WTC11 (cell line): ENCODE measurements at regions not wholly inside any gene's neighbourhood (a gene's known extent, or its start where the extent isn't known, plus 50 kb on each side); places are given as distances from the start of the nearest gene placed in this dataset.

Source experiments
- ATAC-seq: fragments of 200-7000 bp; cut with Tn5 transposase; 2 replicates; pipeline ENCODE4 v1.10.0; 2021; ENCODE audit warnings: mild to moderate bottlenecking, moderate library complexity
- CTCF ChIA-PET: fragments of 300-600 bp; sonication (Branson Sonifier 250); formaldehyde crosslinking; loops from one replicate; lab custom pipeline; 2021; ENCODE audit warnings: antibody characterized with exemption; lab: Charles Lee
- POLR2A ChIA-PET: fragments of 350-600 bp; sonication (Branson Sonifier 250); formaldehyde crosslinking; loops from one replicate; lab custom pipeline; 2021; ENCODE audit warnings: antibody characterized with exemption; lab: Charles Lee
- DNase-seq: peaks from one replicate; pipeline ENCODE4 v3.0.0; 2021; ENCODE audit warnings: low spot score
- H3K27ac Mint-ChIP-seq: 2 replicates; pipeline ENCODE4 v1.8.0; 2021; ENCODE audit warnings: mixed read lengths
- H3K27me3 Mint-ChIP-seq: 2 replicates; pipeline ENCODE4 v1.8.0; 2021; ENCODE audit warnings: low read depth, mild to moderate bottlenecking, moderate library complexity, mixed read lengths
- H3K36me3 Mint-ChIP-seq: 2 replicates; pipeline ENCODE4 v1.8.0; 2021; ENCODE audit warnings: mixed read lengths
- H3K4me1 Mint-ChIP-seq: 2 replicates; pipeline ENCODE4 v1.8.0; 2022; ENCODE audit warnings: mixed read lengths
- H3K4me3 Mint-ChIP-seq: 2 replicates; pipeline ENCODE4 v1.8.0; 2021; ENCODE audit warnings: mild to moderate bottlenecking, moderate library complexity, mixed read lengths
- H3K9me3 Mint-ChIP-seq: 2 replicates; pipeline ENCODE4 v1.8.0; 2021; ENCODE audit warnings: mixed read lengths
- AFF4 ChIP-seq: sonication (generic); formaldehyde crosslinking; IDR thresholded peaks from 2 replicates; pipeline ENCODE4 v1.8.1; 2023; ENCODE audit warnings: mild to moderate bottlenecking, missing genetic modification reagents, borderline replicate concordance
- IRF2 ChIP-seq: sonication (generic); formaldehyde crosslinking; IDR thresholded peaks from 2 replicates; pipeline ENCODE4 v1.8.0; 2022; ENCODE audit warnings: low read depth, missing genetic modification reagents, borderline replicate concordance
- KAT7 ChIP-seq: sonication (generic); formaldehyde crosslinking; IDR thresholded peaks from 2 replicates; pipeline ENCODE4 v1.8.1; 2023; ENCODE audit warnings: missing genetic modification reagents, mild to moderate bottlenecking, borderline replicate concordance
- MYBL2 ChIP-seq: sonication (generic); formaldehyde crosslinking; IDR thresholded peaks from 2 replicates; pipeline ENCODE4 v1.8.1; 2023; ENCODE audit warnings: mild to moderate bottlenecking, moderate library complexity, missing genetic modification reagents
- NFE2L1 ChIP-seq: sonication (generic); formaldehyde crosslinking; IDR thresholded peaks from 2 replicates; pipeline ENCODE4 v1.8.1; 2023; ENCODE audit warnings: missing genetic modification reagents
- NR1H2 ChIP-seq: sonication (generic); formaldehyde crosslinking; IDR thresholded peaks from 2 replicates; pipeline ENCODE4 v1.9.0; 2021; ENCODE audit warnings: mild to moderate bottlenecking, moderate library complexity, missing genetic modification reagents
- RORB ChIP-seq: fragments of 250-450 bp; sonication (Bioruptor Pico); IDR thresholded peaks from 2 replicates; pipeline ENCODE4 v1.9.0; 2021; ENCODE audit warnings: mild to moderate bottlenecking
- TEAD1 ChIP-seq: sonication (generic); formaldehyde crosslinking; IDR thresholded peaks from 2 replicates; pipeline ENCODE4 v1.8.0; 2022; ENCODE audit warnings: mild to moderate bottlenecking, missing genetic modification reagents
- TP53 ChIP-seq: sonication (generic); formaldehyde crosslinking; IDR thresholded peaks from 2 replicates; pipeline ENCODE4 v1.8.1; 2023; ENCODE audit warnings: mild to moderate bottlenecking, missing genetic modification reagents
- ZNF138 ChIP-seq: sonication (generic); formaldehyde crosslinking; conservative IDR thresholded peaks from 2 replicates; pipeline ENCODE4 v1.8.1; 2022; ENCODE audit warnings: mild to moderate bottlenecking, moderate library complexity, missing genetic modification reagents
- ZNF263 ChIP-seq: sonication (generic); formaldehyde crosslinking; IDR thresholded peaks from 2 replicates; pipeline ENCODE4 v1.8.1; 2022; ENCODE audit warnings: low read depth, mild to moderate bottlenecking, moderate library complexity, missing genetic modification reagents
- ZNF532 ChIP-seq: fragments of 250-450 bp; sonication (Bioruptor Pico); IDR thresholded peaks from 2 replicates; pipeline ENCODE4 v1.9.0; 2021; ENCODE audit warnings: mild to moderate bottlenecking, borderline replicate concordance
- TF ChIP-seq, protein P1 (sequence below): fragments of 200-600 bp; IDR thresholded peaks from 2 replicates; pipeline ENCODE4 v1.8.0; 2022; ENCODE audit warnings: antibody characterized with exemption
- TF ChIP-seq, protein P2 (sequence below): sonication (generic); formaldehyde crosslinking; IDR thresholded peaks from 2 replicates; pipeline ENCODE4 v1.8.1; 2023; ENCODE audit warnings: mild to moderate bottlenecking, moderate library complexity, missing genetic modification reagents
- TF ChIP-seq, protein P3 (sequence below): sonication (generic); formaldehyde crosslinking; IDR thresholded peaks from 2 replicates; pipeline ENCODE4 v1.8.1; 2023; ENCODE audit warnings: mild to moderate bottlenecking, missing genetic modification reagents
- TF ChIP-seq, protein P4 (sequence below): sonication (generic); formaldehyde crosslinking; IDR thresholded peaks from 2 replicates; pipeline ENCODE4 v1.8.0; 2022; ENCODE audit warnings: mild to moderate bottlenecking, missing genetic modification reagents

GRCh38 chr19:30076101-30076551, 134.1 kb downstream of the URI1 start (continued):
- TF ChIP-seq AFF4 (no peak), RORB (no peak), ZNF138 (no peak), ZNF532 (CRISPR knock-in tag) (no peak)
- TF ChIP-seq, protein P1, sequence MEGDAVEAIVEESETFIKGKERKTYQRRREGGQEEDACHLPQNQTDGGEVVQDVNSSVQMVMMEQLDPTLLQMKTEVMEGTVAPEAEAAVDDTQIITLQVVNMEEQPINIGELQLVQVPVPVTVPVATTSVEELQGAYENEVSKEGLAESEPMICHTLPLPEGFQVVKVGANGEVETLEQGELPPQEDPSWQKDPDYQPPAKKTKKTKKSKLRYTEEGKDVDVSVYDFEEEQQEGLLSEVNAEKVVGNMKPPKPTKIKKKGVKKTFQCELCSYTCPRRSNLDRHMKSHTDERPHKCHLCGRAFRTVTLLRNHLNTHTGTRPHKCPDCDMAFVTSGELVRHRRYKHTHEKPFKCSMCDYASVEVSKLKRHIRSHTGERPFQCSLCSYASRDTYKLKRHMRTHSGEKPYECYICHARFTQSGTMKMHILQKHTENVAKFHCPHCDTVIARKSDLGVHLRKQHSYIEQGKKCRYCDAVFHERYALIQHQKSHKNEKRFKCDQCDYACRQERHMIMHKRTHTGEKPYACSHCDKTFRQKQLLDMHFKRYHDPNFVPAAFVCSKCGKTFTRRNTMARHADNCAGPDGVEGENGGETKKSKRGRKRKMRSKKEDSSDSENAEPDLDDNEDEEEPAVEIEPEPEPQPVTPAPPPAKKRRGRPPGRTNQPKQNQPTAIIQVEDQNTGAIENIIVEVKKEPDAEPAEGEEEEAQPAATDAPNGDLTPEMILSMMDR: no peak
- TF ChIP-seq, protein P2, sequence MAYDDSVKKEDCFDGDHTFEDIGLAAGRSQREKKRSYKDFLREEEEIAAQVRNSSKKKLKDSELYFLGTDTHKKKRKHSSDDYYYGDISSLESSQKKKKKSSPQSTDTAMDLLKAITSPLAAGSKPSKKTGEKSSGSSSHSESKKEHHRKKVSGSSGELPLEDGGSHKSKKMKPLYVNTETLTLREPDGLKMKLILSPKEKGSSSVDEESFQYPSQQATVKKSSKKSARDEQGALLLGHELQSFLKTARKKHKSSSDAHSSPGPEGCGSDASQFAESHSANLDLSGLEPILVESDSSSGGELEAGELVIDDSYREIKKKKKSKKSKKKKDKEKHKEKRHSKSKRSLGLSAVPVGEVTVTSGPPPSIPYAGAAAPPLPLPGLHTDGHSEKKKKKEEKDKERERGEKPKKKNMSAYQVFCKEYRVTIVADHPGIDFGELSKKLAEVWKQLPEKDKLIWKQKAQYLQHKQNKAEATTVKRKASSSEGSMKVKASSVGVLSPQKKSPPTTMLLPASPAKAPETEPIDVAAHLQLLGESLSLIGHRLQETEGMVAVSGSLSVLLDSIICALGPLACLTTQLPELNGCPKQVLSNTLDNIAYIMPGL (CRISPR knock-in tag): no peak

DNA sequence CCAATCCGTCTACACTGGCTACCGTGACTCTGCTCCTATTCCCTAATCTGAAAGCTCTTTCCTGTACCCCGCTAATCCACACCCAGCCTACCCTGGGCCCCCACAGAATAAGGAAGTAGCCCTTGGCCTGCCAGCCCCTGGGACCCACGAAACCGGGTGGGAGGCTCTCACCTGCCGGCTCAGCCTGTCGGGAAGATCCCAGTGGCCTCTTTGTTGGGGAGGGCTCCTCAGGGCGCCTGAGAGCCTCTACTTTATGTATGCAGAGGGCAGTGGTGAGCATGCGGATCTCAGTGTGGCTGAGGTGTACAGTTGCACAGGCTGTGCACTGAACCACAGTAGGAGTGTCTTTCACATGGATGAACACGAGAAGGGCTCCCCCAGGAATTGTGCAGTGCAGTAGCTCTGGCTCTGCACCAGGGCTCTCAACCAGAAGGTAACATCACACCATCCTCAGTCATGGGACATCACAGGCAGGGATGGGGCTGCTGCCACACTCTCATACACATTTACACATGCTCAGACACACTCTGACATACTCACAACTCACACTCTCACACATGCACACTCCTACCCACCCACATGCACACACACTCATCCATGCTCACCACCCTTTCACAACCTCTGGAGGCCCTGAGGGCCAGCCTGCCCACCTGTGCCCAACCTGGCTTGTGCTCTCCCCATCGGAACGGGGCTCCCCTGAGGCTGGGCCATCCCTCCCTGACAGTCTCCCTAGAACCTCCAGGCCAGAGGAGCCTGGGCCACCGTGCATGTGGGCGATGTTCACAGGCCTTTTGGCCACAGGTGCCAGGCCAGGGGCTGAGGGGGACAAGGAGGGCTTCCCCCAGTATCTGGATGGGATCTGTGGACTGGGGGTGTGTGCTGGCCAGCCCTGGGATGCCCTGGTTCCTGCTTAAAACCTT, 135.0 kb downstream of the URI1 start:
- ATAC-seq (no peak), DNase-seq (no peak)
- Mint-ChIP-seq H3K4me3 (no peak overlapping the region), H3K36me3 (no peaks in the 10 kb centered on the region), H3K27ac (no peak overlapping the region), H3K9me3 (peaks cover 9% of the 10 kb centered on the region), H3K4me1 (peaks cover 3% of the 10 kb centered on the region), H3K27me3 (no peaks in the 10 kb centered on the region; the same call in 1 of the 2 replicates)
- ChIA-PET CTCF (interaction anchor here (1.0 to 1.4 kb wide), 3 partner anchors 9 to 204 kb away, joined by 3 to 8 read pairs (median 4); no protein-coding TSS in a partner anchor), POLR2A (no interaction called here)
- TF ChIP-seq KAT7 (CRISPR knock-in tag) (no peak), NFE2L1 (CRISPR knock-in tag) (no peak), MYBL2 (CRISPR knock-in tag) (no peak), ZNF263 (CRISPR knock-in tag) (no peak), AFF4 (no peak), TEAD1 (no peak), TP53 (CRISPR knock-in tag) (no peak), IRF2 (CRISPR knock-in tag) (no peak), NR1H2 (no peak)
- TF ChIP-seq, protein P3, sequence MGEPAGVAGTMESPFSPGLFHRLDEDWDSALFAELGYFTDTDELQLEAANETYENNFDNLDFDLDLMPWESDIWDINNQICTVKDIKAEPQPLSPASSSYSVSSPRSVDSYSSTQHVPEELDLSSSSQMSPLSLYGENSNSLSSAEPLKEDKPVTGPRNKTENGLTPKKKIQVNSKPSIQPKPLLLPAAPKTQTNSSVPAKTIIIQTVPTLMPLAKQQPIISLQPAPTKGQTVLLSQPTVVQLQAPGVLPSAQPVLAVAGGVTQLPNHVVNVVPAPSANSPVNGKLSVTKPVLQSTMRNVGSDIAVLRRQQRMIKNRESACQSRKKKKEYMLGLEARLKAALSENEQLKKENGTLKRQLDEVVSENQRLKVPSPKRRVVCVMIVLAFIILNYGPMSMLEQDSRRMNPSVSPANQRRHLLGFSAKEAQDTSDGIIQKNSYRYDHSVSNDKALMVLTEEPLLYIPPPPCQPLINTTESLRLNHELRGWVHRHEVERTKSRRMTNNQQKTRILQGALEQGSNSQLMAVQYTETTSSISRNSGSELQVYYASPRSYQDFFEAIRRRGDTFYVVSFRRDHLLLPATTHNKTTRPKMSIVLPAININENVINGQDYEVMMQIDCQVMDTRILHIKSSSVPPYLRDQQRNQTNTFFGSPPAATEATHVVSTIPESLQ (CRISPR knock-in tag): no peak
- TF ChIP-seq, protein P4, sequence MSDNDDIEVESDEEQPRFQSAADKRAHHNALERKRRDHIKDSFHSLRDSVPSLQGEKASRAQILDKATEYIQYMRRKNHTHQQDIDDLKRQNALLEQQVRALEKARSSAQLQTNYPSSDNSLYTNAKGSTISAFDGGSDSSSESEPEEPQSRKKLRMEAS (CRISPR knock-in tag): no peak
